Naive thymus-derived CD4-positive, alpha-beta T cell (primary cell): ENCODE measurements at regions not wholly inside any gene's neighbourhood (a gene's known extent, or its start where the extent isn't known, plus 50 kb on each side); places are given as distances from the start of the nearest gene placed in this dataset.
A peak's percentile ranks its signal among the peaks of the same experiment; 100 is the strongest.

Source experiments
- ATAC-seq: fragments of 150-1000 bp; cut with Tn5 transposase; 2 replicates; pipeline ENCODE4 v1.10.0; 2021; ENCODE audit warnings: mild to moderate bottlenecking, moderate library complexity
- CTCF ChIA-PET: fragments of 350-600 bp; sonication (Branson Sonifier 250); formaldehyde crosslinking; loops from one replicate; lab custom pipeline; 2021; ENCODE audit warnings: antibody characterized with exemption; lab: Charles Lee
- POLR2A ChIA-PET: fragments of 350-600 bp; sonication (Branson Sonifier 250); formaldehyde crosslinking; loops from one replicate; lab custom pipeline; 2021; ENCODE audit warnings: antibody characterized with exemption, inconsistent platforms; lab: Charles Lee
- DNase-seq, 9 donors: peaks; one replicate each; pipeline versions ENCODE4 v3.0.0 to v3.0.0-alpha.2; 2020 to 2022; ENCODE audit warnings: mixed read lengths in 1 of 9
- H3K27ac ChIP-seq: one replicate; pipeline ENCODE4 v1.7.0; 2013; ENCODE audit warnings: mild to moderate bottlenecking, low read depth, low read length, moderate library complexity
- H3K27me3 ChIP-seq, 2 donors: one replicate each; pipeline ENCODE4 v1.7.0; 2013; ENCODE audit warnings: low read length in 2 of 2, mild to moderate bottlenecking in 2 of 2, moderate library complexity in 2 of 2; ENCODE audit not compliant: control insufficient read depth in 2 of 2, insufficient read depth in 2 of 2
- H3K36me3 ChIP-seq, 3 experiments: 1 replicate in 2 of 3; 2 replicates in 1 of 3; pipeline ENCODE4 v1.7.0; 2013; ENCODE audit warnings: low read length in 3 of 3, mild to moderate bottlenecking in 3 of 3, moderate library complexity in 1 of 3; ENCODE audit not compliant: insufficient read depth in 3 of 3, control insufficient read depth in 2 of 3
- H3K4me1 ChIP-seq, 2 donors: one replicate each; pipeline ENCODE4 v1.7.0; 2013; ENCODE audit warnings: low read length in 2 of 2, mild to moderate bottlenecking in 2 of 2, moderate library complexity in 1 of 2; ENCODE audit not compliant: control insufficient read depth in 2 of 2, insufficient read depth in 2 of 2
- H3K4me3 ChIP-seq: 2 replicates; pipeline ENCODE4 v1.7.0; 2013; ENCODE audit warnings: mild to moderate bottlenecking, low read length
- H3K9me3 ChIP-seq, 3 experiments: 1 replicate in 2 of 3; 2 replicates in 1 of 3; pipeline ENCODE4 v1.7.0; 2013; ENCODE audit warnings: low read length in 3 of 3; ENCODE audit not compliant: control insufficient read depth in 2 of 3
- H3K27ac Mint-ChIP-seq, 9 donors: one replicate each; pipeline ENCODE4 v1.8.0; 2020 to 2022; ENCODE audit warnings: mixed read lengths in 9 of 9, mild to moderate bottlenecking in 8 of 9, moderate library complexity in 5 of 9, inconsistent platforms in 2 of 9
- H3K27me3 Mint-ChIP-seq, 5 donors: one replicate each; pipeline ENCODE4 v1.8.0; 2021 to 2022; ENCODE audit warnings: mixed read lengths in 5 of 5, mild to moderate bottlenecking in 1 of 5
- H3K36me3 Mint-ChIP-seq, 5 donors: one replicate each; pipeline ENCODE4 v1.8.0; 2020 to 2022; ENCODE audit warnings: mixed read lengths in 5 of 5, mild to moderate bottlenecking in 3 of 5, inconsistent platforms in 1 of 5
- H3K4me1 Mint-ChIP-seq, 7 donors: one replicate each; pipeline ENCODE4 v1.8.0; 2020 to 2022; ENCODE audit warnings: mixed read lengths in 7 of 7, mild to moderate bottlenecking in 3 of 7, inconsistent platforms in 1 of 7
- H3K4me3 Mint-ChIP-seq, 10 donors: one replicate each; pipeline ENCODE4 v1.8.0; 2020 to 2022; ENCODE audit warnings: mild to moderate bottlenecking in 10 of 10, mixed read lengths in 10 of 10, moderate library complexity in 6 of 10, inconsistent platforms in 2 of 10
- H3K9me3 Mint-ChIP-seq, 11 donors: one replicate each; pipeline ENCODE4 v1.8.0; 2020 to 2022; ENCODE audit warnings: mixed read lengths in 11 of 11, mild to moderate bottlenecking in 4 of 11, inconsistent platforms in 1 of 11, moderate library complexity in 1 of 11
- intact Hi-C, 2 donors: fragments of 100-400 bp; cut with micrococcal nuclease; formaldehyde crosslinking; loops; one replicate each; pipeline ENCODE4 v1.15.1; 2023

DNA sequence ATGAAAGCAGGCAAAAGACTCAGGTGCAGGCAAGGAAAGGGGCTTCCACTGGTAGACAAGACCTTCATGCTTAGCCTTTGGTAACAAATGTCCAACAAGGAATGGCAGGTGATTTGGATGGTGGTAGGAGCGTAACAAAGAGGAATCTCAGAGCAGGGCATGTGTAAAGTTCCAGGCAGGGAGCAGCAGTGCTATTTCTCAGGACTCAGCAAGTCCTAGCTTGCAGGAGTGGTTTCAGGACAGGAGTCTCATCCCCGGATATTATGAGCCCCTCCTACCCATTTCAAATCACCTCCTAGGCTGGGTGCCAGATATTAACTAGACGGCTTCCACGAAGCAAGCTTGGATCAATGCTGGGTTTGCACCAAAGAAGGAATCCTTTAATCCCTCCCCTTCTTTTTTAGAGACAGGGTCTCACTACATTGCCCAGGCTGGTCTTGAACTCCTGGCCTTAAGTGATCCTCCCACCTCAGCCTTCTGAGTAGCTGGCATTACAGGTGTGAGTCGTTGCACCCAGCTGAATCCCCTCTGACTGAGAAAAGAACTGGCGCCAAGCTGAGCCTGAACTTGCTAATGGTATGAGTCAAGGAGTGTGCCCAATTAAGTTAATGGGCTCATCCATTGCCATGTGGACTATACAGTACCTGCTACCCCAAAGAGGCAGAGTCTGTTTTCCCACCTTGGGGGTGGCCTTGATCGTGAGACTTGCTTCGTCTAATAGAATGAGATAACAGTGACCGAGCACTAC is 190.3 kb downstream of the ARL4C start:
- H3K4me3 Mint-ChIP-seq = peak overlapping the region in 1 of 10 donors; percentile 18
- Histone ChIP-seq H3K36me3 (no peaks in the 10 kb centered on the region), H3K9me3 (peaks cover 0 to 3% (median 0%) of the 10 kb centered on the region in 3 experiments), H3K27me3 (no peaks in the 10 kb centered on the region), H3K4me1 (peaks cover 6 to 30% of the 10 kb centered on the region in 2 donors), H3K27ac (no peak overlapping the region), H3K4me3 (no peak overlapping the region)
- peaks cover 21 to 80% (median 59%) of the 10 kb centered on the region in 7 donors for H3K4me1 Mint-ChIP-seq
- intact Hi-C loops = loop anchor here (5.0 kb wide), 2 partner anchors 61 to 86 kb away; no protein-coding TSS in a partner anchor
- peak overlapping the region in 5 of 9 donors; percentile 25 to 84 (median 68) for H3K27ac Mint-ChIP-seq
- peaks cover 0 to 21% (median 0%) of the 10 kb centered on the region in 5 donors for H3K36me3 Mint-ChIP-seq
- ATAC-seq = no peak
- ChIA-PET POLR2A (interaction anchor here (0.5 to 0.7 kb wide), 3 partner anchors 13 to 803 kb away, joined by 4 to 7 read pairs (median 4); no protein-coding TSS in a partner anchor), CTCF (no interaction called here)
- peaks cover 0 to 8% (median 0%) of the 10 kb centered on the region in 11 donors for H3K9me3 Mint-ChIP-seq
- no peaks in the 10 kb centered on the region for H3K27me3 Mint-ChIP-seq
- no peak for DNase-seq

DNA sequence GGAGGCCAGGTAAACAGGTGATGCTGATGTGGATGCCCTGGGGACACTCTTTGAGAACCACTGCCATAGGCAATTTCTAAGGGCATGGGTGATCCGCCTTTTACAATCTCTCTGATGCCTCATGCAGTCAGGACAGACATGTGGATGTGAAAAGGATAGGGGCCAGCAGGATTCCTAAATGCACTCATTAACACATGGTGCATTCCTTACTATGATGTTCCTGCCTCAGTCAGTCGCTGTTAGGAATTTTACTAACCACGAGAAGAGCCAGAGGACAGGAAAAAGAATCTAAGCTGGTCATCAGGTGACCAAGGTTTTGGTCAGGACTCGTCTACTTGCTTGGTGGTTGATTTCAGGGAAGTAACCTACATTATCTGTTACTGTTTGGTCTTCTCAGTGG is 191.0 kb downstream of the ARL4C start:
- ChIA-PET POLR2A (interaction anchor here (0.5 kb wide), 1 partner anchor 75 kb away, joined by 7 read pairs; no protein-coding TSS in a partner anchor), CTCF (no interaction called here)
- no peak overlapping the region for H3K27ac ChIP-seq
- Mint-ChIP-seq H3K4me3 (no peak overlapping the region), H3K36me3 (peaks cover 0 to 21% (median 0%) of the 10 kb centered on the region in 5 donors), H3K9me3 (peaks cover 0 to 8% (median 2%) of the 10 kb centered on the region in 11 donors), H3K4me1 (peaks cover 28 to 86% (median 67%) of the 10 kb centered on the region in 7 donors), H3K27me3 (no peaks in the 10 kb centered on the region), H3K27ac (peak overlapping the region in 2 of 9 donors; percentile 25 to 69)
- H3K27me3 ChIP-seq = no peaks in the 10 kb centered on the region
- no peak overlapping the region for H3K4me3 ChIP-seq
- DNase-seq (no peak), ATAC-seq (no peak)
- intact Hi-C loops = loop anchor here (5.0 kb wide), 2 partner anchors 61 to 86 kb away; no protein-coding TSS in a partner anchor
- H3K4me1 ChIP-seq = peaks cover 6 to 37% of the 10 kb centered on the region in 2 donors
- peaks cover 0 to 3% (median 0%) of the 10 kb centered on the region in 3 experiments for H3K9me3 ChIP-seq
- no peaks in the 10 kb centered on the region for H3K36me3 ChIP-seq

DNA sequence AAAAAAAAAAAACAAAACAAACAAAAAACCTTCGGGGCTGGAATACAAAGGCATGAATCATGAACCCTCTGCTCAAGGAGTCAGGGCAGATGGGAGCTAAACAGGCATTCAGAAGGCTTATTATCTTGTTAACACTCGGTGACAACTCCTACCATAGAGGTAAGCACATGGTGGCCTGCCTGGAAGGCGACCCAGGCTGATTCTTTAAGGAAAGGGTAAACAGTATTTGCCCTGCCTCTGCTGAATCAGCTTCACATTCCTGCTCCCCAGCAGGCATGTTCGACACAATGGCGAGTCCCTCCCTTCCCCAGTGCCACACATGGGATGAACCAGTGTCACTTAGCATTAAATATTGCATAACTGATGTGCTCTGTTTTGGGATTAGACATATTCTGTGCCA is 191.9 kb downstream of the ARL4C start:
- ATAC-seq (no peak), DNase-seq (no peak)
- H3K9me3 ChIP-seq = peaks cover 0 to 3% (median 0%) of the 10 kb centered on the region in 3 experiments
- H3K27me3 ChIP-seq = no peaks in the 10 kb centered on the region
- no peaks in the 10 kb centered on the region for H3K27me3 Mint-ChIP-seq
- CTCF ChIA-PET = interaction anchor here (0.7 kb wide), 1 partner anchor 241 kb away, joined by 3 read pairs; no protein-coding TSS in a partner anchor
- peaks cover 30 to 85% (median 73%) of the 10 kb centered on the region in 7 donors for H3K4me1 Mint-ChIP-seq
- peaks cover 0 to 8% (median 2%) of the 10 kb centered on the region in 11 donors for H3K9me3 Mint-ChIP-seq
- H3K4me3 ChIP-seq = no peak overlapping the region
- intact Hi-C loops = loop anchor here (5.0 kb wide), 2 partner anchors 62 to 87 kb away; no protein-coding TSS in a partner anchor
- no peaks in the 10 kb centered on the region for H3K36me3 ChIP-seq
- peaks cover 6 to 46% of the 10 kb centered on the region in 2 donors for H3K4me1 ChIP-seq
- H3K27ac ChIP-seq = no peak overlapping the region
- peak overlapping the region in 2 of 9 donors; percentile 8 to 29 for H3K27ac Mint-ChIP-seq
- POLR2A ChIA-PET = interaction anchor here (0.6 to 0.7 kb wide), 3 partner anchors 10 to 103 kb away, joined by 3 to 4 read pairs (median 3); no protein-coding TSS in a partner anchor
- no peak overlapping the region for H3K4me3 Mint-ChIP-seq
- peaks cover 0 to 21% (median 0%) of the 10 kb centered on the region in 5 donors for H3K36me3 Mint-ChIP-seq

DNA sequence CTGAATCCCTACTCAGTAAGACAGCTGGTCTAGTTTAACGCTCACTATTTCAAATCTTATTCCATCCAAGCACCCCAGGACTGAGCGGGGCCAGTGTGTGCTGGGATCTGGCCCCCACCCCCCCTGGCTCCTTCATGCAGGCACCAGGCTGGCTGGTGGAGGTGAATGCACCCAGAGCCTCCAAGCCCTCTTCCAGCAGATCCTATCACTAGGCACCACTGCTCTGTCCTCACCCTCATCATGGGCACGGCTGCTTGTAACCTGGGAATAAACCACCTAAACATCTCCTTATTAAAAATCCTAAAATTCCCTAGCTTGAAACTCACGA is 194.3 kb downstream of the ARL4C start:
- Mint-ChIP-seq H3K4me1 (peaks cover 26 to 75% (median 67%) of the 10 kb centered on the region in 7 donors), H3K27me3 (no peaks in the 10 kb centered on the region), H3K27ac (peak overlapping the region; percentile 40 to 84 (median 57)), H3K4me3 (peak overlapping the region in 3 of 10 donors; percentile 19 to 32 (median 27)), H3K36me3 (peaks cover 0 to 16% (median 0%) of the 10 kb centered on the region in 5 donors), H3K9me3 (peaks cover 0 to 8% (median 0%) of the 10 kb centered on the region in 11 donors)
- H3K4me3 ChIP-seq = no peak overlapping the region
- peaks cover 4 to 46% of the 10 kb centered on the region in 2 donors for H3K4me1 ChIP-seq
- no peaks in the 10 kb centered on the region for H3K27me3 ChIP-seq
- no peak overlapping the region for H3K27ac ChIP-seq
- ATAC-seq (no peak), DNase-seq (no peak)
- peaks cover 0 to 3% (median 0%) of the 10 kb centered on the region in 3 experiments for H3K9me3 ChIP-seq
- intact Hi-C loops = no loop called here
- ChIA-PET CTCF (interaction anchor here (0.6 kb wide), 1 partner anchor 66 kb away, joined by 4 read pairs; no protein-coding TSS in a partner anchor), POLR2A (interaction anchor here (1.5 to 2.0 kb wide), 3 partner anchors 10 to 148 kb away, joined by 4 to 12 read pairs (median 6); no protein-coding TSS in a partner anchor)
- H3K36me3 ChIP-seq = no peaks in the 10 kb centered on the region

DNA sequence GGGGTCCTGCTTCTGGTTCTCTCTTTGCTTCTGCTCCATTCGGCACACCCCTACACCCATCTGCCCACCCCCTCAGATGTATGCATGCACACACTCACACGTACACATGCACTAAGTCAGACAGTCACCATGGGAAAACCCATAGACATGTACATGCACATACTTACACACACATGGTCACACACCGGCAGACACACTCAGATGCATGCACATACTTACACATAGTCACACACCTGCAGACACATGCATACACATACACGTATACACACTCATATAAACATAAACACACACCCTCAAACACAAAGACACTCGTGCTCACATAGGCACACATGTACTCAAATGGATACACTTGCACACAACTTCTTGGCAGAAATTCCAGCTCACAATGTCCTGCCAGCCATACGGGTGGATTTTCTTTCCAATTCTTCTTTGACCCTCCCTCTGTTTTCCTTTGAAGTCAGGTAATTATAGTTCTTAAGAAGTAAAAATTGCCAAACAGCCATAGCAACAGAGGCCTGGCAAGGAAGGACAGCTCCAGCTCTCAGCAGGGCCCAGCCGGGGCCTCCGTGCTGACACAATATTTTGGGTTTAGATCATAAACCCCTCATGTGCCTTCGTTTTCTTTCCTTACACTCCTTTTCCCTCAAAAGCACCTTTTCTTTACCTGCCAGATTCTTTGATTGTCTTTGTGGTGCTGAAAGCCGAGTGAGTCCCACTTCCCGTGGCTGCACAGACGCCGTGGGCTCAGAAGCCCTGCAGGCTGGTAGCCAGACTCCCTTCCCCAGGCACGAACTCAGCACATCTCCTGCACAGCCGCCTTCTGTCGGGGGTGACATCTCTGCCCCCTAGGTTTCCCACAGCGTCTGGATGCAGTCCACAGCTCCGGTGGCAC is 195.7 kb downstream of the ARL4C start:
- CTCF ChIA-PET = interaction anchor here (1.4 kb wide), 1 partner anchor 12 kb away, joined by 6 read pairs; no protein-coding TSS in a partner anchor
- Mint-ChIP-seq H3K27me3 (no peaks in the 10 kb centered on the region), H3K36me3 (peaks cover 0 to 14% (median 0%) of the 10 kb centered on the region in 5 donors), H3K27ac (peak overlapping the region; percentile 64 to 95 (median 83)), H3K4me1 (peaks cover 34 to 79% (median 68%) of the 10 kb centered on the region in 7 donors), H3K4me3 (peak overlapping the region; percentile 16 to 81 (median 66)), H3K9me3 (peaks cover 0 to 3% (median 0%) of the 10 kb centered on the region in 11 donors)
- ATAC-seq (no peak), DNase-seq (peak in 3 of 9 donors; percentile 15 to 34 (median 21))
- intact Hi-C loops = loop anchor here in 1 of 2 donors (1.0 kb wide), 2 partner anchors 8 to 9 kb away; no protein-coding TSS in a partner anchor
- H3K27ac ChIP-seq = no peak overlapping the region
- H3K9me3 ChIP-seq = no peaks in the 10 kb centered on the region
- POLR2A ChIA-PET = interaction anchor here (0.7 to 2.1 kb wide), 12 partner anchors 8 to 154 kb away, joined by 3 to 12 read pairs (median 4); no protein-coding TSS in a partner anchor
- no peaks in the 10 kb centered on the region for H3K36me3 ChIP-seq
- H3K4me3 ChIP-seq = peak overlapping the region; percentile 12
- peaks cover 11 to 57% of the 10 kb centered on the region in 2 donors for H3K4me1 ChIP-seq
- no peaks in the 10 kb centered on the region for H3K27me3 ChIP-seq
